ENCODE measurements at regions not wholly inside any gene's neighbourhood (a gene's known extent, or its start where the extent isn't known, plus 50 kb on each side); places are given as distances from the start of the nearest gene placed in this dataset.
"Not testable (repeated sequence)": the region's sequence is repeated elsewhere in the genome, so short reads cannot be mapped to it uniquely, and the experiment has no call there.

DNA sequence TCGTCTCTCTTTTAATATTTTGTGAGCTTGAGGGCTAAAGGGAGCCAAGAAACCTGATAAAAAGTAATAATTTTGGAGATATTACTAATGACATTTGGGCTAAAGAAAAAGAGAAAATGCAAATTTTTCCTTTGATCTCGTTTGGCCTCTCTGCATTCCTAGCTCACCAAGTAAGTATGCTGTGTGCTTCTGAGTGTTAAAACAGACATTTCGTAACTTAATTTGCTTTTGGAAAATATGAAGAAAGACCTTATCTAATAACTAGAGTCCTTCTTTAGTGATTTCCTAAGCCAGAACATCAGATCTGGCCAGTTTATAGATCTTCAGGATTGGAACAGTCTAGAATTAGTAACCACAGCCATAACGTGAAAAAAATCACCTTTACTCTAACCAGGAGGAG is 872.9 kb upstream of the SLC35B3 start:
- Mint-ChIP-seq H3K4me3 (no peak overlapping the region), H3K27ac (no peak overlapping the region), H3K9me3 (peaks cover 5 to 9% of the 10 kb centered on the region in 2 donors), H3K36me3 (ENCODE audit: insufficient read depth) (peaks cover 4% of the 10 kb centered on the region), H3K4me1 (ENCODE audit: low read depth in 2 of 2) (no peaks in the 10 kb centered on the region), H3K27me3 (no peaks in the 10 kb centered on the region)
- ATAC-seq (replicated peaks), result no peak
- DNase-seq, result no peak

DNA sequence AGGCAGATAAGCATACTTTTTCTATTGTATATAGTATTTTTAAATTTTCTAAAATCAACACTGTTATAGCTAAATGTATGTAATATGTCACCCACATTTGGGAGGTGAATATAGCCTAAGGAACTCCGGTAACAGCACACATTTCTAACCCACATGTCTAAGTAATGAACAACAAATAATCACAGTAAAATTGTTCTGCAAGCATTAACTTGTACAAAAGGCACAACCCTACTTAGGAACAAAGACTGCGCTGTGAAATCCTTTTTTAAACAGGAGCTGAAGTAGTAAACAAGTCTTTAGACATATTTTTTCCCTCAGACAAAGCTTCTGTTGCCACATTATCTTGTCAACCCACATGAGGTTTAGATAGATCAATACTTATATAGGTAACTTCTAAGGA is 872.4 kb upstream of the SLC35B3 start:
- no peak for DNase-seq

DNA sequence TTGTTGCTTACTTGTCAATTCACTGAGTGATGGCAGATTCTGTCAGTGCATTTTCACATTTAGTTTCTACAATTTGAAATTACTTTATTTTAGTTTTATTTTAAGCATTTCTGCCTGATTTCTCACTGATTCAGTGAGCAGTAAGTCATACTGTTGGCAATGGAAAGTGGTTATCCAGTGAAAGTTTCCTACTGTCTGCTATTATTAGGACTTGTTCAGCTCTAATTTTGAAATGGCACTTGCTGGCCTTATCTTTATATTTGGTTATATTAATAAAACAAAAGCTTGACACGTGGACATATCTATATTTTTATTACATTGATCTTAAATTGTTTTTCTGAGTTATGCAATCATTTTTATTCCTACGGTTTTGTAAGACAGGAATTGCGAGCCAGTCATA is 871.8 kb upstream of the SLC35B3 start:
- peaks cover 4% of the 10 kb centered on the region for H3K36me3 Mint-ChIP-seq (ENCODE audit: insufficient read depth)
- DNase-seq (no peak), ATAC-seq (replicated peaks) (no peak)
- H3K4me3 Mint-ChIP-seq, result no peak overlapping the region
- no peak overlapping the region for H3K27ac Mint-ChIP-seq
- no peaks in the 10 kb centered on the region for H3K4me1 Mint-ChIP-seq (ENCODE audit: low read depth in 2 of 2)
- H3K9me3 Mint-ChIP-seq, result peaks cover 5 to 6% of the 10 kb centered on the region in 2 donors
- no peaks in the 10 kb centered on the region for H3K27me3 Mint-ChIP-seq

More for the DNA sequence above, 872.4 kb upstream of the SLC35B3 start:
- H3K36me3 Mint-ChIP-seq (ENCODE audit: insufficient read depth), result peaks cover 4% of the 10 kb centered on the region
- H3K27ac Mint-ChIP-seq, result no peak overlapping the region
- H3K9me3 Mint-ChIP-seq, result peaks cover 5 to 6% of the 10 kb centered on the region in 2 donors
- no peaks in the 10 kb centered on the region for H3K27me3 Mint-ChIP-seq
- no peak overlapping the region for H3K4me3 Mint-ChIP-seq
- no peak for ATAC-seq (replicated peaks)
- H3K4me1 Mint-ChIP-seq (ENCODE audit: low read depth in 2 of 2), result no peaks in the 10 kb centered on the region

DNA sequence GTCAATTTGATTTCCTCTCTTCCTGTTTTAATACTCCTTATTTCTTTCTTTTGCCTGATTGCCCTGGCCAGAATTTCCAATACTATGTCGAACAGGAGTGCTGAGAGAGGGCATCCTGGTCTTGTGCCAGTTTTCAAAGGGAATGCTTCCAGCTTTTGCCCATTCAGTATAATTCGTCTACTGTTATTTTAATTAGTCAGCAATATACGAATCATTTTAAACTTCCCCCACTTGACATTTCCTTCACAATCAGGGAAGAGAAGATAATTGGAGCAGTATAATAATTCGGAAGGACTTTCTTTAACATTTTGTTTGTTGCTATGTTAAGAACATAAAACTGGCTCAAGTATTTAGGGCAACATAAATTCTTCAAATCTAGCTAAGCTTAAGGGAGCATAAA is 860.3 kb upstream of the SLC35B3 start:
- ATAC-seq (replicated peaks) (no peak), DNase-seq (no peak)
- no peak overlapping the region for H3K4me3 Mint-ChIP-seq

DNA sequence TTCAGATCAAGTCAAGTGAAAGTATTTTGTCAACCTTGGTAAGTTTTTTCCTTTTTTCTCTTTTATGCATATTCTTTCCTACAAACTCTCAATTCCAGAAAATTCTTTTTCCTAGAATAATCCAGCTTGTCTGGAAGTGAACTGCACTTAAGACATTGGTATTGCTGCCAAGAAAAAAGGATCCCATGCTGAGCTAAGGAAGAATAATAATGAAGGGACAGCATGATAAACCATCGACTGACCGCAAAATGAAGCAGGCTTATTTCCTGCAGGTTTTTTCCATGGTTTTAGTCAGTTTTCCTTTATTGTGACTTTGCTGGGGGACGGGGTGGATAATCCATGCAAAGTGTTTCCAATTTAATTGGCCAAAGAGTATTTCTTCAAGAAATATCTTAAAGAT is 857.6 kb upstream of the SLC35B3 start:
- ATAC-seq (replicated peaks), result no peak
- no peaks in the 10 kb centered on the region for H3K4me1 Mint-ChIP-seq (ENCODE audit: low read depth in 2 of 2)
- H3K9me3 Mint-ChIP-seq, result peaks cover 7 to 20% of the 10 kb centered on the region in 2 donors

More for the DNA sequence above, 860.3 kb upstream of the SLC35B3 start:
- H3K9me3 Mint-ChIP-seq, result peaks cover 7 to 23% of the 10 kb centered on the region in 2 donors
- H3K27ac Mint-ChIP-seq, result no peak overlapping the region
- no peaks in the 10 kb centered on the region for H3K36me3 Mint-ChIP-seq (ENCODE audit: insufficient read depth)
- H3K4me1 Mint-ChIP-seq (ENCODE audit: low read depth in 2 of 2), result no peaks in the 10 kb centered on the region
- H3K27me3 Mint-ChIP-seq, result no peaks in the 10 kb centered on the region

DNA sequence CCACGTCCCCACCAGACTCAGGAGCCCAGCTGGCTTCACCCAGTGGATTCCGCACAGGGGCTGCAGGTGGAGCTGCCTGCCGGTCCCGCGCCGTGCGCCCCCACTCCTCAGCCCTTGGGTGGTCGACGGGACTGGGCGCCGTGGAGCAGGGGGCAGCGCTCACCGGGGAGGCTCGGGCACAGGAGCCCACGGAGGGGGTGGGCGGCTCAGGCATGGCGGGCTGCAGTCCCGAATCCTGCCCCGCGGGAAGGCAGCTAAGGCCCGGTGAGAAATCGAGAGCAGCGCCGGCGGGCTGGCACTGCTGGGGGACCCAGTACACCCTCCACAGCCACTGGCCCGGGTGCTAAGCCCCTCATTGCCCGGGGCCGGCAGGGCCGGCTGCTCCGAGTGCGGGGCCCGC is 855.0 kb upstream of the SLC35B3 start:
- not testable (repeated sequence) for H3K4me3 Mint-ChIP-seq; H3K4me1 Mint-ChIP-seq (ENCODE audit: low read depth in 2 of 2); ATAC-seq (replicated peaks)

More for the DNA sequence above, 857.6 kb upstream of the SLC35B3 start:
- H3K36me3 Mint-ChIP-seq (ENCODE audit: insufficient read depth), result no peaks in the 10 kb centered on the region
- no peak for DNase-seq
- H3K27me3 Mint-ChIP-seq, result no peaks in the 10 kb centered on the region
- H3K4me3 Mint-ChIP-seq, result no peak overlapping the region
- no peak overlapping the region for H3K27ac Mint-ChIP-seq

DNA sequence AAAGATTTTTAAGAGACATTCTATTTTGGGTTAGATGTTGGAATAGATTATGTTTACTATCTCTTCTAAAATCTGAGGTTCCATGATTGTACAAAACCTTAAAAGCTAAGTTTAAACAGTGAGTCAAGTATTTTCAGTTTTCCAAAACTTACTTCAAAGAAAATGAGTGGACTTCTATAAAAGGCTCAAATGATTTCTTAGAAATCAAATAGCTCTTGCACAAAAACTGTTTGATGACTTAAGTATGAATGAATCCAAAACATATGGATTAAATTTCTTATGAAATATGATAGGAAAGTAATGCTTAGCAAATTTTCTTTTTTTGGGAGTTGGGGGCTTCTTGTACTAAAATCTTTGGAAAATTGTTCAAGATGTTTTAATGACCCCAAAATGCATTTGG is 837.3 kb upstream of the SLC35B3 start:
- Mint-ChIP-seq H3K4me3 (no peak overlapping the region), H3K9me3 (peaks cover 6 to 7% of the 10 kb centered on the region in 2 donors), H3K27me3 (no peaks in the 10 kb centered on the region), H3K4me1 (ENCODE audit: low read depth in 2 of 2) (no peaks in the 10 kb centered on the region), H3K36me3 (ENCODE audit: insufficient read depth) (no peaks in the 10 kb centered on the region), H3K27ac (no peak overlapping the region)
- no peak for DNase-seq
- ATAC-seq (replicated peaks), result no peak

More for the DNA sequence above, 855.0 kb upstream of the SLC35B3 start:
- H3K36me3 Mint-ChIP-seq (ENCODE audit: insufficient read depth); H3K27ac Mint-ChIP-seq; DNase-seq; H3K9me3 Mint-ChIP-seq; H3K27me3 Mint-ChIP-seq: not testable (repeated sequence)

DNA sequence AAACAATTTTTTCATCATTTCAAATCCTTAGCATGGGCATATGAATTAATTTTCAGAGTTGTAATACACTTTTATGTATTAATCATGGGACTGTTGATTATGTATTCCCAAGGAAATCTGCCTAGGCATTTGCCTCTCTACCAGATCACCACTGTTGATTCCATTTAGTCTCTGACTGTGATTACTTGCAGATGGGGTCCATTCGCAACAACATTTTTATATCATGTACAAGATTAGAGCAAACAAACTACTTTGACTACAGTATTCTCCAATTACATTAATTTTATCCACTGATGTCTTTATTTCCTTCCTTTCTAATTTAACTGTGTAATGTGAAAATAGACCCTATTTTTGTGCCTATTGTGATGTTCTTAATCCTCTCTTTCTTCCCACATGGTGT is 831.4 kb upstream of the SLC35B3 start:
- H3K4me3 Mint-ChIP-seq, result no peak overlapping the region
- no peaks in the 10 kb centered on the region for H3K36me3 Mint-ChIP-seq (ENCODE audit: insufficient read depth)
- H3K9me3 Mint-ChIP-seq, result peaks cover 7% of the 10 kb centered on the region in 2 donors
- no peak for DNase-seq
- no peak overlapping the region for H3K27ac Mint-ChIP-seq
- no peak for ATAC-seq (replicated peaks)
- H3K4me1 Mint-ChIP-seq (ENCODE audit: low read depth in 2 of 2), result no peaks in the 10 kb centered on the region
- no peaks in the 10 kb centered on the region for H3K27me3 Mint-ChIP-seq

DNA sequence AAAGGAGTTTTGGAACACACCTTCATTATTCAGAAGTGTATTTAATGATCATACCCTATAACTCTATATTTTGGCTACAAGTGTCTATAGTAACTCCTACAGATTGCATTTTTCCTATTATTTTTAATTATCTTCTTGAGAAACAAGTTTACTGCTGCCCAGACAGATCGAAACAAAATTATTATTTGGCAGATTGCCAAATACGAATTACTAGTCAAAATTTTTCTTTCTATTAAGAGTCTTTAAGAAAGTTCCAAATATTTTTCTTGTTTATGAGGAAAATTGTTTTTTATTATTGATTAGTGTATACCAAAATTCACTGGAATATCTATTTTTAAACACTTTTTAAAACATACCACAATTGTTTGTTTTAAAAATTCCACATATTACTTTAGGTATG is 821.9 kb upstream of the SLC35B3 start:
- DNase-seq (no peak), ATAC-seq (replicated peaks) (no peak)
- Mint-ChIP-seq H3K36me3 (ENCODE audit: insufficient read depth) (no peaks in the 10 kb centered on the region), H3K27ac (no peak overlapping the region), H3K27me3 (no peaks in the 10 kb centered on the region), H3K9me3 (peaks cover 7 to 9% of the 10 kb centered on the region in 2 donors), H3K4me1 (ENCODE audit: low read depth in 2 of 2) (no peaks in the 10 kb centered on the region), H3K4me3 (no peak overlapping the region)

DNA sequence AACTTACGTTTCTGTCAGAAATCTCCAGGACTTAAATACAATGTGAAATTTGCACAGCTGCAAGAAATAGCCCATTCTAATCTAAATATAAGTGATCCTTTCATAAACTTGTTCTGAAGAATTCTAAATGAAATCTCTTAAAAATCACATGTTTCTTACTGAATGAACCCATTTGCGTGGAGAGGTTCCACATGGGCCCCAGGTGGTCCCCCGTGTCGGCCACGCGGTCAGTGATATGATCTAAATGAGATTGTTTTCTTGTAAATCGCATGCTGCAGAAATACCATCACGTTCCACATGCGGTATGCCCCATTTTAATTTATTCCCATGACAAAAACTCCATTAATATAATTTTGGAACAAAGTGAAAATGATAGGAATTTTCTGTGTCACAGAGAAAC is 818.9 kb upstream of the SLC35B3 start:
- Mint-ChIP-seq H3K4me1 (ENCODE audit: low read depth in 2 of 2) (no peaks in the 10 kb centered on the region), H3K4me3 (no peak overlapping the region), H3K27ac (no peak overlapping the region), H3K9me3 (peaks cover 0 to 5% of the 10 kb centered on the region in 2 donors), H3K27me3 (no peaks in the 10 kb centered on the region), H3K36me3 (ENCODE audit: insufficient read depth) (no peaks in the 10 kb centered on the region)
- no peak for DNase-seq
- ATAC-seq (replicated peaks), result no peak

DNA sequence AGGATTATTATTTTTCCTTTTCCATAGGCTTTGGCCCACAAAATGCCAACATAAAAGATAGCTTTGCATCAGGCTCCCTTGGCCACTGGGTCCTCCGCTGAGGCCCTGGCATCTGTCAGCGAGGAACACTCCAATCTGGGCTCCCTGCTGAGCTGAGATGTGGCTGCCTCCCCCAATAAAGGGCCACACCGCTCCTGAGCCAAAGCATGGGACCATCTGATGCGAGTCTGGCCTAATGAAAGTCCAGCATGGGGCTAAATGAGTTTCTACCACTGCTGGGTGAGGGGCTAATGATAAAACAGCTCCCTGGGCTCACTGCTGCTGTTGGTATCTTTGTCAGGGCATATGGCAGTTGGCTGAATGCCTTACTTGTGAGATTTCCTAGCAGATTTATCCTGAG is 817.5 kb upstream of the SLC35B3 start:
- Mint-ChIP-seq H3K27ac (no peak overlapping the region), H3K9me3 (peaks cover 0 to 5% of the 10 kb centered on the region in 2 donors), H3K4me1 (ENCODE audit: low read depth in 2 of 2) (no peaks in the 10 kb centered on the region), H3K27me3 (no peaks in the 10 kb centered on the region), H3K4me3 (no peak overlapping the region), H3K36me3 (ENCODE audit: insufficient read depth) (no peaks in the 10 kb centered on the region)
- DNase-seq (no peak), ATAC-seq (replicated peaks) (no peak)

DNA sequence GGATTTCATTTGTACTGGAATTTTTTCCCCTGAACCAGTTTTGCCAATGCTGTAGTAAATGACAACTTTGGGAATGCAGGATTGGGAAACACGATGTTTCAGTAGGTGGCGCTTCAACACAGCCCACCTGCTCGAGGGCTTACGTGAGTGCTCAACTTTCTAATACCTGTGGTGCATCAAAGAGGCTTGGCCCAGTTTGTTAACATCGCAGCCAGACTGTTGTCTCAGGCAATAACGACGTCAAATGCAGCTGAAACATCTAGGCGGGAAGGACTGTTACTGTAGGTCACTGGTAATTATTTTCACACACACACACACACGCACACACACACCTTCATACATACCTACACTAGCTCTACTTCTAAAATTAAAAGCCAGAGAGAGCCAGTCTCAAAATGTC is 815.5 kb upstream of the SLC35B3 start:
- no peak overlapping the region for H3K27ac Mint-ChIP-seq

DNA sequence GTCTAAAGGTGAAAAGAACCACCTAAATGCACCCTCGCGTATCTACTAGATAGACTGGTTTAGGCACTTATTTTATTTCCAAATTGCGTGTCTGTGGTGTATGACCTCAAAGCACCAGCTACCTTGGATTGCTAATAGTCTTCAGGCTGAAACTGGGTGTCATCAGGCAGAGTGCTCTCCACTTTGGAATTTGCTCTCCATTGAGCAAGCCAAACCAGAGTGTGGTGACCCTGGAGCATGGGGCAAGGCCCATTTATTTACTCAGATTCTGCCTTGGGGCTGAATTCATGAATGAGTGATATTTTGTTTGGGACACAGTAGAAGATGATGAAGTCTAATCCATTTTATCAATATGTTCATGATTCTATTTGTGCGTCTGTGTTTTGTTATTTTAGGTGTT is 812.8 kb upstream of the SLC35B3 start:
- Mint-ChIP-seq H3K36me3 (ENCODE audit: insufficient read depth) (no peaks in the 10 kb centered on the region), H3K27ac (no peak overlapping the region), H3K9me3 (peaks cover 4 to 6% of the 10 kb centered on the region in 2 donors), H3K4me1 (ENCODE audit: low read depth in 2 of 2) (no peaks in the 10 kb centered on the region), H3K4me3 (no peak overlapping the region), H3K27me3 (no peaks in the 10 kb centered on the region)
- no peak for DNase-seq
- ATAC-seq (replicated peaks), result no peak

More for the DNA sequence above, 815.5 kb upstream of the SLC35B3 start:
- H3K4me1 Mint-ChIP-seq (ENCODE audit: low read depth in 2 of 2), result no peaks in the 10 kb centered on the region
- DNase-seq (no peak), ATAC-seq (replicated peaks) (no peak)
- no peaks in the 10 kb centered on the region for H3K27me3 Mint-ChIP-seq
- no peaks in the 10 kb centered on the region for H3K9me3 Mint-ChIP-seq
- no peaks in the 10 kb centered on the region for H3K36me3 Mint-ChIP-seq (ENCODE audit: insufficient read depth)
- H3K4me3 Mint-ChIP-seq, result no peak overlapping the region

DNA sequence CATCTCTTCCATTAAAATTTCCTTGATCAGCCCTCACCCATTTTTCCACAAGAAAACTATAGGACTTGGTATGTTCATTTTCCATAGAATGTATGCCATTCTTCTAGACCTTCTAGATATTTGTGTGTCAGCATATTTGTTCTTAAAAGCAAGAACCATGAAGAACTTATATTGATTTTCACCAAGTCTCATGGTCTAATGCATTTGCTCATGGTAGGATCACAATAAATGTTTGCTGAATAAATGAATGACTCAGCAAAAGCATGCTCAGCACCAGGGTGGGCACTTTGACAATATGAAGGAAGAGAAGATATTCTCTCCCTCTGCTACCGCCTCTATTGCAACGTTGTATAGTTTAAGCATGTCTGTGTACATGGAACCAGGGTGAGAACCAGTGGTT is 805.5 kb upstream of the SLC35B3 start:
- no peak overlapping the region for H3K4me3 Mint-ChIP-seq
- no peak overlapping the region for H3K27ac Mint-ChIP-seq
- DNase-seq (no peak), ATAC-seq (replicated peaks) (no peak)
- no peaks in the 10 kb centered on the region for H3K27me3 Mint-ChIP-seq
- H3K36me3 Mint-ChIP-seq (ENCODE audit: insufficient read depth), result no peaks in the 10 kb centered on the region
- H3K4me1 Mint-ChIP-seq (ENCODE audit: low read depth in 2 of 2), result no peaks in the 10 kb centered on the region
- peaks cover 10 to 28% of the 10 kb centered on the region in 2 donors for H3K9me3 Mint-ChIP-seq

DNA sequence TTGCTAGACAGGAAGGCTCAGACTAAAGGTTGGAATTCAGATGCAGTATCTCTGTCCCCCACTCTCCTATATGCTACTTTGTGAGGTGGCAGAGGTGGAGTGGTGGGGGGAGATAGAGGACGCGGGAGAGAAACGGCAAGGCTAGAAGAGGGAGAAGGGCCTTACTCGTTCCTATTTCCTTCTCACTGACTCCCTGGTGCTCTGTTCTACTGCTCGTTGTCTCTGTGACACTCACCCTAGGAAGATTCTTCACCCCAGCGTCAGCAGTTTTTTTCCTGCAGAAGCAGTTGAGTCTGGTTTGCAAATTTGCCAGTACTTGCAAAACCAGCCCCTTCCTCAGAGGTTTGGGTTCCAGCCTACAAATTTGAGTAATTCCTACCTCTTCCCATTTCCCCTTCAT is 801.1 kb upstream of the SLC35B3 start:
- H3K9me3 Mint-ChIP-seq, result peaks cover 10 to 24% of the 10 kb centered on the region in 2 donors
- ATAC-seq (replicated peaks) (no peak), DNase-seq (no peak)
- H3K4me1 Mint-ChIP-seq (ENCODE audit: low read depth in 2 of 2), result no peaks in the 10 kb centered on the region
- no peaks in the 10 kb centered on the region for H3K27me3 Mint-ChIP-seq
- no peaks in the 10 kb centered on the region for H3K36me3 Mint-ChIP-seq (ENCODE audit: insufficient read depth)
- no peak overlapping the region for H3K27ac Mint-ChIP-seq
- H3K4me3 Mint-ChIP-seq, result no peak overlapping the region

Measured in effector memory CD8-positive, alpha-beta T cell (primary cell).